HFFc6 (cell line): ENCODE measurements at regions not wholly inside any gene's neighbourhood (a gene's known extent, or its start where the extent isn't known, plus 50 kb on each side); places are given as distances from the start of the nearest gene placed in this dataset.

Experiments
- DNase-seq: peaks from one replicate; pipeline ENCODE4 v3.0.0-alpha.2; 2018
- H3K27ac Mint-ChIP-seq: 2 replicates; pipeline ENCODE4 v1.8.0; 2020; ENCODE audit warnings: mild to moderate bottlenecking, mixed read lengths
- H3K27me3 Mint-ChIP-seq: 2 replicates; pipeline ENCODE4 v1.8.0; 2021; ENCODE audit warnings: mild to moderate bottlenecking, moderate library complexity, mixed read lengths; ENCODE audit not compliant: insufficient read depth
- H3K36me3 Mint-ChIP-seq: 2 replicates; pipeline ENCODE4 v1.8.0; 2021; ENCODE audit warnings: low read depth, mixed read lengths
- H3K4me1 Mint-ChIP-seq: 2 replicates; pipeline ENCODE4 v1.8.0; 2020; ENCODE audit warnings: low read depth, mixed read lengths
- H3K4me3 Mint-ChIP-seq: 2 replicates; pipeline ENCODE4 v1.8.0; 2020; ENCODE audit warnings: mild to moderate bottlenecking, moderate library complexity, mixed read lengths
- H3K9me3 Mint-ChIP-seq: 2 replicates; pipeline ENCODE4 v1.8.0; 2020; ENCODE audit warnings: mild to moderate bottlenecking, mixed read lengths
- CTCF ChIP-seq: fragments of 200-600 bp; sonication (generic); IDR thresholded peaks from 2 replicates; pipeline ENCODE4 v1.5.0; 2021; ENCODE audit warnings: antibody characterized with exemption, mild to moderate bottlenecking

DNA sequence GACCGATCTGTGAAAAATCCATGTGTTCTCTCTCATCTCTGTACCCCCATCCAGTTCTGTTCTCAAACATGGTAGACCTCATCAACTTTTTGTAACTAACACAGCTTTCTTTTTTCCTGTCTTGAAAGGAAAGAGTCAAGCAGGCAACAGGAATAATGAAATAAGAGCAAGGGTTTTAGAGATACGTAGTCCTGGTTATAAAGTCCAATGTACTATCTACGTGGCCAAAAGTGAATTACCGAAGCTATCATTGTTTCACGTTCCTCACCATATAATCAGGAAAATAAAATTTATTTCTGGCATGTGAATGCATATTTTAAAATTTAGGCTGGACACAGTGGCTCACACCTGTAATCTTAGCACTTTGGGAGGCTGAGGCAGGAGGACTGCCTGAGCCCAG is 472.2 kb upstream of the ANO3 start:
- H3K4me3 Mint-ChIP-seq: no peak overlapping the region

GRCh38 chr11:25860677-25861450 is 471.1 kb upstream of the ANO3 start:
- Mint-ChIP-seq H3K36me3 (no peaks in the 10 kb centered on the region), H3K4me1 (no peaks in the 10 kb centered on the region), H3K27me3 (peaks cover 2% of the 10 kb centered on the region; the same call in 1 of the 2 replicates), H3K4me3 (no peak overlapping the region), H3K27ac (no peak overlapping the region), H3K9me3 (peaks cover 27% of the 10 kb centered on the region)
- no peak for TF ChIP-seq CTCF
- DNase-seq: no peak

More for the DNA sequence above, 472.2 kb upstream of the ANO3 start:
- no peak overlapping the region for H3K27ac Mint-ChIP-seq
- no peaks in the 10 kb centered on the region for H3K36me3 Mint-ChIP-seq
- TF ChIP-seq CTCF: no peak
- peaks cover 37% of the 10 kb centered on the region for H3K9me3 Mint-ChIP-seq
- H3K27me3 Mint-ChIP-seq: peaks cover 2% of the 10 kb centered on the region; the same call in 1 of the 2 replicates
- no peaks in the 10 kb centered on the region for H3K4me1 Mint-ChIP-seq
- no peak for DNase-seq

- Mint-ChIP-seq H3K27ac (no peak overlapping the region), H3K9me3 (peaks cover 21% of the 10 kb centered on the region), H3K4me3 (no peak overlapping the region), H3K4me1 (no peaks in the 10 kb centered on the region), H3K36me3 (no peaks in the 10 kb centered on the region), H3K27me3 (no peaks in the 10 kb centered on the region)
- no peak for DNase-seq
- TF ChIP-seq CTCF: no peak
Observed at GRCh38 chr11:25862159-25862558, 469.8 kb upstream of the ANO3 start.

DNA sequence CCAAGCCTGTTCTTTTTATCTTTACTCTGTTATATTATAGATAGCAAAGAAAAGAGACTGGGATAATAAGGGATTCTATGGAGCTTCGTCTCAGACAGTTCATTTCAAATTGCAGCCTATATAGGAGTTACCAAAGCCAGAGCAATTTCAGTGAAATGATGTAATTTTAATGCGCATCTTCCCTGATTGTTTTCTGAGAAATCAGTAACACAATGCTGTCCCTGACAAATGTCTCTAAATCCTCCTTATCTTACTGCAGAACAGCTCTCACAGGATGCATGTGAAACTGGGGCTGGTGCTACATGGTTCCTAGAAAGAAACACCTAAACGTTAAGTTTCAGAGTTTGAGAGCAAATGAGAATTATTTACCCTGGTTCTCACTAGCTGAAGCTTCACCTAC is 467.9 kb upstream of the ANO3 start:
- no peak for TF ChIP-seq CTCF
- H3K36me3 Mint-ChIP-seq: no peaks in the 10 kb centered on the region
- DNase-seq: no peak
- no peak overlapping the region for H3K27ac Mint-ChIP-seq
- H3K4me1 Mint-ChIP-seq: no peaks in the 10 kb centered on the region
- no peaks in the 10 kb centered on the region for H3K27me3 Mint-ChIP-seq
- peaks cover 17% of the 10 kb centered on the region for H3K9me3 Mint-ChIP-seq
- H3K4me3 Mint-ChIP-seq: no peak overlapping the region

GRCh38 chr11:25876456-25876965 is 455.4 kb upstream of the ANO3 start:
- no peak for DNase-seq
- no peaks in the 10 kb centered on the region for H3K27me3 Mint-ChIP-seq
- peaks cover 30% of the 10 kb centered on the region for H3K9me3 Mint-ChIP-seq
- TF ChIP-seq CTCF: no peak
- H3K4me3 Mint-ChIP-seq: no peak overlapping the region
- H3K27ac Mint-ChIP-seq: no peak overlapping the region
- H3K36me3 Mint-ChIP-seq: no peaks in the 10 kb centered on the region
- no peaks in the 10 kb centered on the region for H3K4me1 Mint-ChIP-seq
